ENCODE measurements at regions not wholly inside any gene's neighbourhood (a gene's known extent, or its start where the extent isn't known, plus 50 kb on each side); places are given as distances from the start of the nearest gene placed in this dataset.

GRCh38 chr2:96430394-96430988 is 74.7 kb downstream of the NEURL3 start:
- TF ChIP-seq EZH2phosphoT487 (IDR thresholded peaks at IDR 0.05), result no peak
- TF ChIP-seq CTCF (IDR thresholded peaks at IDR 0.05), result no peak
- TF ChIP-seq EZH2 (IDR thresholded peaks at IDR 0.05), result no peak

Data from neural progenitor cell (in vitro differentiated cells).